ENCODE measurements at regions not wholly inside any gene's neighbourhood (a gene's known extent, or its start where the extent isn't known, plus 50 kb on each side); places are given as distances from the start of the nearest gene placed in this dataset.

DNA sequence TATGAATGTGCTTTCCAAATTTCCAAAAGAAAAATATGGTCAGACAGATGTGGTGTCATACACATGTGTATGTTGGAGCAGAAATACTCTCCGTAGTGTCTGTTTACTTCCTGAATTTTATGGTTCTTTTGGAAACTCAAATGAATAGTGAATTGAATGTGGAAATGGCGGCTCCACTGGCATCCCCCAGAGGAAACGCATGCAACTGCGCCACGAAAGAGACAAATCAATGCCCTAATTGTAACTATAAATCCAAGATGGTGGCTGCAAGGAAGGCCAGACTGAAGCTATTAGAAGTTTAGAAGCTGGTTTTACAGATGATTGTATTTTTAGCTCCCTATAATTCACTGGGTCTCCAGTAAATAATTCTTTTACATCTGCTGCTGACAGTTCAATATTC is 246.7 kb downstream of the FGFR2 start:
- TF ChIP-seq MXI1 (conservative IDR thresholded peaks at IDR 0.05; ENCODE audit: poor library complexity, severe bottlenecking) (no peak), POLR2AphosphoS5 (IDR thresholded peaks at IDR 0.05) (no peak), EP300 (conservative IDR thresholded peaks at IDR 0.05; ENCODE audit: poor library complexity, severe bottlenecking) (no peak), SMC3 (conservative IDR thresholded peaks at IDR 0.05; ENCODE audit: poor library complexity) (no peak), EZH2 (IDR thresholded peaks at IDR 0.05; ENCODE audit: borderline replicate concordance, insufficient read depth, low read length, poor library complexity, severe bottlenecking) (no peak), TAF1 (IDR thresholded peaks at IDR 0.05; ENCODE audit: low read depth) (no peak), RAD21 (conservative IDR thresholded peaks at IDR 0.05) (no peak)
- TF ChIP-seq, protein P1, sequence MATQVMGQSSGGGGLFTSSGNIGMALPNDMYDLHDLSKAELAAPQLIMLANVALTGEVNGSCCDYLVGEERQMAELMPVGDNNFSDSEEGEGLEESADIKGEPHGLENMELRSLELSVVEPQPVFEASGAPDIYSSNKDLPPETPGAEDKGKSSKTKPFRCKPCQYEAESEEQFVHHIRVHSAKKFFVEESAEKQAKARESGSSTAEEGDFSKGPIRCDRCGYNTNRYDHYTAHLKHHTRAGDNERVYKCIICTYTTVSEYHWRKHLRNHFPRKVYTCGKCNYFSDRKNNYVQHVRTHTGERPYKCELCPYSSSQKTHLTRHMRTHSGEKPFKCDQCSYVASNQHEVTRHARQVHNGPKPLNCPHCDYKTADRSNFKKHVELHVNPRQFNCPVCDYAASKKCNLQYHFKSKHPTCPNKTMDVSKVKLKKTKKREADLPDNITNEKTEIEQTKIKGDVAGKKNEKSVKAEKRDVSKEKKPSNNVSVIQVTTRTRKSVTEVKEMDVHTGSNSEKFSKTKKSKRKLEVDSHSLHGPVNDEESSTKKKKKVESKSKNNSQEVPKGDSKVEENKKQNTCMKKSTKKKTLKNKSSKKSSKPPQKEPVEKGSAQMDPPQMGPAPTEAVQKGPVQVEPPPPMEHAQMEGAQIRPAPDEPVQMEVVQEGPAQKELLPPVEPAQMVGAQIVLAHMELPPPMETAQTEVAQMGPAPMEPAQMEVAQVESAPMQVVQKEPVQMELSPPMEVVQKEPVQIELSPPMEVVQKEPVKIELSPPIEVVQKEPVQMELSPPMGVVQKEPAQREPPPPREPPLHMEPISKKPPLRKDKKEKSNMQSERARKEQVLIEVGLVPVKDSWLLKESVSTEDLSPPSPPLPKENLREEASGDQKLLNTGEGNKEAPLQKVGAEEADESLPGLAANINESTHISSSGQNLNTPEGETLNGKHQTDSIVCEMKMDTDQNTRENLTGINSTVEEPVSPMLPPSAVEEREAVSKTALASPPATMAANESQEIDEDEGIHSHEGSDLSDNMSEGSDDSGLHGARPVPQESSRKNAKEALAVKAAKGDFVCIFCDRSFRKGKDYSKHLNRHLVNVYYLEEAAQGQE (IDR thresholded peaks at IDR 0.05; ENCODE audit: borderline replicate concordance), result no peak
- TF ChIP-seq, protein P2, sequence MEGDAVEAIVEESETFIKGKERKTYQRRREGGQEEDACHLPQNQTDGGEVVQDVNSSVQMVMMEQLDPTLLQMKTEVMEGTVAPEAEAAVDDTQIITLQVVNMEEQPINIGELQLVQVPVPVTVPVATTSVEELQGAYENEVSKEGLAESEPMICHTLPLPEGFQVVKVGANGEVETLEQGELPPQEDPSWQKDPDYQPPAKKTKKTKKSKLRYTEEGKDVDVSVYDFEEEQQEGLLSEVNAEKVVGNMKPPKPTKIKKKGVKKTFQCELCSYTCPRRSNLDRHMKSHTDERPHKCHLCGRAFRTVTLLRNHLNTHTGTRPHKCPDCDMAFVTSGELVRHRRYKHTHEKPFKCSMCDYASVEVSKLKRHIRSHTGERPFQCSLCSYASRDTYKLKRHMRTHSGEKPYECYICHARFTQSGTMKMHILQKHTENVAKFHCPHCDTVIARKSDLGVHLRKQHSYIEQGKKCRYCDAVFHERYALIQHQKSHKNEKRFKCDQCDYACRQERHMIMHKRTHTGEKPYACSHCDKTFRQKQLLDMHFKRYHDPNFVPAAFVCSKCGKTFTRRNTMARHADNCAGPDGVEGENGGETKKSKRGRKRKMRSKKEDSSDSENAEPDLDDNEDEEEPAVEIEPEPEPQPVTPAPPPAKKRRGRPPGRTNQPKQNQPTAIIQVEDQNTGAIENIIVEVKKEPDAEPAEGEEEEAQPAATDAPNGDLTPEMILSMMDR (IDR thresholded peaks at IDR 0.05; ENCODE audit: poor library complexity, severe bottlenecking), result no peak
- H3K36me3 ChIP-seq (ENCODE audit: insufficient read depth, low read length), result no peaks in the 10 kb centered on the region
- H3K27me3 ChIP-seq (ENCODE audit: insufficient read depth, low read depth, low read length), result peaks cover 12% of the 10 kb centered on the region

DNA sequence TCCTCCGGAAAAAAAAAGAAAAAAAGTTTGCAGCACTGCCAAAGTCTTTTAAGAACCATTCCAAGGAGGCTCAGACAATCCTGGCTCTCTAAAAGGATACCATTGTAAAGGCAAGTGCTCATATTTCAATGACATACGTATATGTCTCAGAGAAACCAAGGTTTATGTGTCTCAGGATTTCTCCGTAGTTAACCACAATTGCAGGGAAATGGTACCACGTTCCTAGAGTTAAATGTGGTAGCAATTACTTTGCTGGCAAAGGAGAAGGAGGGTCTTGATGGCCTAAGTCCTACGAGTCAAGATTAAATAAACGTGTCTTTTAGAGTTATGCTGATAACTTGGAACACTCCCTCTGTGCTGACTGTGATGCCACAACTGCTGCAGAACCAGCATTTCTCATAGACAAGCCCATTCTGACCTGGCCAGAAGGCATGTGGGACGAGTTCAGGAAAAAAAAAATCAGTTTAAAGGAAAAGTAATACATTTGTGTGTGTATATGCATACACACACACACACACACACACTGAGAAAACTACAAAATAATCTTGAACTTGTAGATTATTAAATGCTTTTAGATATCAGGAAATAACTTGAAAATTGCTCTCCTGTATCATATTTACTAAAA is 245.9 kb downstream of the FGFR2 start:
- no peaks in the 10 kb centered on the region for H3K36me3 ChIP-seq (ENCODE audit: insufficient read depth, low read length)
- H3K9ac ChIP-seq (ENCODE audit: low read length), result no peak overlapping the region
- H3F3A ChIP-seq (ENCODE audit: insufficient read depth, low read length, poor library complexity, severe bottlenecking), result no peaks in the 10 kb centered on the region
- H3K4me3 ChIP-seq (ENCODE audit: low read length), result no peak overlapping the region
- H4K20me1 ChIP-seq (ENCODE audit: insufficient read depth), result no peaks in the 10 kb centered on the region
- H2AFZ ChIP-seq (ENCODE audit: low read depth, low read length), result no peak overlapping the region
- no peaks in the 10 kb centered on the region for H3K9me3 ChIP-seq (ENCODE audit: low read length)
- no peaks in the 10 kb centered on the region for H3K9me2 ChIP-seq (ENCODE audit: insufficient read depth, low read length)
- no peak for TF ChIP-seq MXI1 (conservative IDR thresholded peaks at IDR 0.05; ENCODE audit: poor library complexity, severe bottlenecking)
- no peak for TF ChIP-seq EZH2 (IDR thresholded peaks at IDR 0.05; ENCODE audit: borderline replicate concordance, insufficient read depth, low read length, poor library complexity, severe bottlenecking)
- TF ChIP-seq, protein P2 (IDR thresholded peaks at IDR 0.05; ENCODE audit: poor library complexity, severe bottlenecking), result no peak
- no peak for TF ChIP-seq RAD21 (conservative IDR thresholded peaks at IDR 0.05)
- TF ChIP-seq SMC3 (conservative IDR thresholded peaks at IDR 0.05; ENCODE audit: poor library complexity), result no peak
- TF ChIP-seq POLR2AphosphoS5 (IDR thresholded peaks at IDR 0.05), result no peak
- TF ChIP-seq EP300 (conservative IDR thresholded peaks at IDR 0.05; ENCODE audit: poor library complexity, severe bottlenecking), result no peak
- H3K27ac ChIP-seq (ENCODE audit: low read length), result no peak overlapping the region
- no peaks in the 10 kb centered on the region for H3K79me2 ChIP-seq (replicated peaks; ENCODE audit: insufficient read depth, low read length)
- H3K27me3 ChIP-seq (ENCODE audit: insufficient read depth, low read depth, low read length), result peaks cover 7% of the 10 kb centered on the region
- no peak overlapping the region for H3K4me2 ChIP-seq (ENCODE audit: low read length)

More for the DNA sequence above, 246.7 kb downstream of the FGFR2 start:
- no peak overlapping the region for H3K27ac ChIP-seq (ENCODE audit: low read length)
- no peak overlapping the region for H2AFZ ChIP-seq (ENCODE audit: low read depth, low read length)
- no peaks in the 10 kb centered on the region for H3K79me2 ChIP-seq (replicated peaks; ENCODE audit: insufficient read depth, low read length)
- H3K9me2 ChIP-seq (ENCODE audit: insufficient read depth, low read length), result no peaks in the 10 kb centered on the region
- H3K9me3 ChIP-seq (ENCODE audit: low read length), result no peaks in the 10 kb centered on the region
- H3K4me2 ChIP-seq (ENCODE audit: low read length), result no peak overlapping the region
- no peaks in the 10 kb centered on the region for H3F3A ChIP-seq (ENCODE audit: insufficient read depth, low read length, poor library complexity, severe bottlenecking)
- H3K4me3 ChIP-seq (ENCODE audit: low read length), result no peak overlapping the region
- no peaks in the 10 kb centered on the region for H4K20me1 ChIP-seq (ENCODE audit: insufficient read depth)
- no peak overlapping the region for H3K9ac ChIP-seq (ENCODE audit: low read length)
